HG03108 (cell line): ENCODE measurements at regions not wholly inside any gene's neighbourhood (a gene's known extent, or its start where the extent isn't known, plus 50 kb on each side); places are given as distances from the start of the nearest gene placed in this dataset.

Source experiments
- ATAC-seq: cut with Tn5 transposase; IDR thresholded peaks from one replicate; pipeline ENCODE4 v1.9.1; 2021; ENCODE audit warnings: moderate library complexity; ENCODE audit not compliant: unreplicated experiment

DNA sequence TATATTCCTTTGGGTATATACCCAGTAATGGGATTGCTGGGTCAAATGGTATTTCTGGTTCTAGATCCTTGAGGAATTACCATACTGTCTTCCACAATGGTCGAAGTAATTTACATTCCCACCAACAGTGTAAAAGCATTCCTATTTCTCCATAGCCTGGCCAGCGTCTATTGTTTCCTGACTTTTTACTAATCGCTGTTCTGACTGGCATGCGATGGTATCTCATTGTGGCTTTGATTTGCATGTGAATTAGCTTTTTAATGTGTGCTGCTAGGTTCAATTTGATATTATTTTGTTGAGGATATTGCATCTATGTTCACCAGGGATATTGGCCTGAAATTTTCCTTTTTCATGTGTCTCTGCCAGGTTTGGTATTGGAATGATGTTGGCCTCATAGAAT, 67.4 kb upstream of the VRK2 start:
- ATAC-seq = no peak

GRCh38 chr2:57981083-57981768, 65.4 kb upstream of the VRK2 start:
- no peak for ATAC-seq

- no peak for ATAC-seq
Measured at GRCh38 chr2:57987835-57988573, 58.6 kb upstream of the VRK2 start.

DNA sequence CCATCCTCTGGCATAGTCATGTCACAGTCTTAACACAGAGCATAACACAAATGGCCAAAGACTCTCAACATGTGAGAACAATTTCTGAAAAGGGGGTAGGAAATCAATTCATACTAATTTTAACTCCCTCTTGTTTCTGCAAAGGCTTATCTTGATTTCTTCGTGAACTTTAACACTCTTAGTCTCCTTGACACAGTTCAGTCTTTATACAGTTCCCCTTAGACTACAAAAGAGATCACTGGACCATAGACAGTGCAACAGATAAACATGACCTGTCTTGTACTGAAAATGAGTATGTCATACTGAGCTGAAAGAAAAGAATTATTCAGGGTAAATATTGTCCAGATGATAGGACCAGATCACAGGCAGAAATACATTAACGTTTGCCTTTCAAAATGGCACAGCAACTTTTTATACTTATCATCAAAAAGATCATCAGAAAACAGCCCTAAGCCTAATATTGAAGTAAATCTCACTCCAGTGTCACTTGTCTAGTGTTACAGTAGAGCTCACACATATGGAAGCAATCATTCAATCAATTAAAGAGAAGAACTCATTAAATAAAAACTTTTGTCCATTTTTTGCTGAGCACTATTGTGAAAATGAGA, 56.4 kb upstream of the VRK2 start:
- no peak for ATAC-seq
